Astrocyte (in vitro differentiated cells and primary cell): ENCODE measurements at regions not wholly inside any gene's neighbourhood (a gene's known extent, or its start where the extent isn't known, plus 50 kb on each side); places are given as distances from the start of the nearest gene placed in this dataset.

Experiments
- DNase-seq: peaks from one replicate; pipeline ENCODE4 v3.0.0-alpha.2; 2010; ENCODE audit warnings: low read depth
- FAIRE-seq: peaks from 2 replicates; lab custom pipeline; 2011; peaks lifted over from hg19 to GRCh38; lab: Jason Lieb, UNC
- H2AFZ ChIP-seq: 2 replicates; pipeline ENCODE4 v1.6.0; 2012; ENCODE audit warnings: low read depth, low read length, inconsistent platforms
- H3K27ac ChIP-seq: 2 replicates; pipeline ENCODE4 v1.5.1; 2011; ENCODE audit warnings: low read depth, low read length, inconsistent platforms
- H3K27me3 ChIP-seq: 2 replicates; pipeline ENCODE4 v1.6.0; 2011; ENCODE audit warnings: low read length, inconsistent platforms; ENCODE audit not compliant: insufficient read depth
- H3K36me3 ChIP-seq: 2 replicates; pipeline ENCODE4 v1.5.1; 2011; ENCODE audit warnings: low read length, inconsistent platforms; ENCODE audit not compliant: insufficient read depth
- H3K4me1 ChIP-seq: 2 replicates; pipeline ENCODE4 v1.5.1; 2011; ENCODE audit warnings: low read length, inconsistent platforms; ENCODE audit not compliant: insufficient read depth
- H3K4me2 ChIP-seq: 2 replicates; pipeline ENCODE4 v1.6.0; 2012; ENCODE audit warnings: low read length, inconsistent platforms
- H3K4me3 ChIP-seq: 2 replicates; pipeline ENCODE4 v1.5.1; 2011; ENCODE audit warnings: low read depth, mild to moderate bottlenecking, low read length, inconsistent platforms; ENCODE audit not compliant: insufficient read depth
- H3K79me2 ChIP-seq: 2 replicates; pipeline ENCODE4 v1.6.0; 2012; ENCODE audit warnings: mild to moderate bottlenecking, low read length, inconsistent platforms; ENCODE audit not compliant: insufficient read depth
- H3K9ac ChIP-seq: 2 replicates; pipeline ENCODE4 v1.6.0; 2012; ENCODE audit warnings: mild to moderate bottlenecking, low read length, inconsistent platforms
- H3K9me3 ChIP-seq: 2 replicates; pipeline ENCODE4 v1.5.1; 2012; ENCODE audit warnings: low read depth, mild to moderate bottlenecking, low read length, inconsistent platforms; ENCODE audit not compliant: insufficient read depth
- H4K20me1 ChIP-seq: 2 replicates; pipeline ENCODE4 v1.6.0; 2012; ENCODE audit warnings: low read length, inconsistent platforms; ENCODE audit not compliant: insufficient read depth
- H3K27ac Mint-ChIP-seq: one replicate; pipeline ENCODE4 v1.8.0; 2021; ENCODE audit warnings: mild to moderate bottlenecking, mixed read lengths; ENCODE audit not compliant: unreplicated experiment
- H3K27me3 Mint-ChIP-seq: one replicate; pipeline ENCODE4 v1.8.0; 2021; ENCODE audit warnings: low read depth, mixed read lengths; ENCODE audit not compliant: unreplicated experiment
- H3K36me3 Mint-ChIP-seq: one replicate; pipeline ENCODE4 v1.8.0; 2021; ENCODE audit warnings: low read depth, mixed read lengths; ENCODE audit not compliant: unreplicated experiment
- H3K4me1 Mint-ChIP-seq: one replicate; pipeline ENCODE4 v1.8.0; 2021; ENCODE audit warnings: low read depth, mixed read lengths; ENCODE audit not compliant: unreplicated experiment
- H3K4me3 Mint-ChIP-seq: one replicate; pipeline ENCODE4 v1.8.0; 2021; ENCODE audit warnings: mild to moderate bottlenecking, moderate library complexity, mixed read lengths; ENCODE audit not compliant: unreplicated experiment
- H3K9me3 Mint-ChIP-seq: one replicate; pipeline ENCODE4 v1.8.0; 2021; ENCODE audit warnings: mild to moderate bottlenecking, mixed read lengths; ENCODE audit not compliant: unreplicated experiment
- CTCF ChIP-seq: IDR thresholded peaks from 2 replicates; pipeline ENCODE4 v1.5.1; 2011; ENCODE audit warnings: low read depth, mild to moderate bottlenecking, inconsistent platforms, low read length, moderate library complexity; ENCODE audit not compliant: insufficient read depth
- EZH2 ChIP-seq: IDR thresholded peaks from 2 replicates; pipeline ENCODE4 v1.6.1; 2012; ENCODE audit warnings: mild to moderate bottlenecking, low read length, inconsistent platforms; ENCODE audit not compliant: insufficient read depth

DNA sequence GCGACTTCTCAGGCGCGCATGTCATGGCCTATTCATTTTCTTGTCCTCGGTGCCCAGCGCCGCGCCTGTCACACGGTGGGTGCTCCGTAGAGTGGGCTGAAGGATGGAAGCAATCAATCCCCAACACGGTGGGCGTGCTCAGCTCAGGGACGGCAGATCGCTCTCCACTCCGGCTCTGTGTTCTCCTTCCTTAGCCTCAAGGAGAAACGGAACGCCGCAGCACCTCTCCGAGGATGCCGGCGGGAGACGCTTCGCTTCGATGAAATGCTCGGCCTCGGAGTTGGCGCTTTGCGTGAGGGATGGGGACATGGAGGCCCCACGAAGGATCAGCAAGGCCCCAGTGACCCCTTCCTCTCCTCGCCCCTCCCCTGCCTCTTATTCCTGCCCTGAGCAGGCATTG is 199.5 kb downstream of the C9orf50 start:
- H4K20me1 ChIP-seq: no peaks in the 10 kb centered on the region
- no peaks in the 10 kb centered on the region for H3K79me2 ChIP-seq
- no peaks in the 10 kb centered on the region for H3K9me3 ChIP-seq
- H3K4me1 ChIP-seq: peaks cover 2% of the 10 kb centered on the region
- no peak overlapping the region for H2AFZ ChIP-seq
- H3K9ac ChIP-seq: no peak overlapping the region
- Mint-ChIP-seq H3K36me3 (no peaks in the 10 kb centered on the region), H3K27me3 (peaks cover 22% of the 10 kb centered on the region), H3K9me3 (no peaks in the 10 kb centered on the region), H3K27ac (peak overlapping the region; percentile 34), H3K4me3 (no peak overlapping the region), H3K4me1 (peaks cover 16% of the 10 kb centered on the region)
- no peak overlapping the region for H3K27ac ChIP-seq
- H3K4me3 ChIP-seq: no peak overlapping the region
- TF ChIP-seq EZH2 (no peak), CTCF (no peak)
- H3K4me2 ChIP-seq: no peak overlapping the region
- FAIRE-seq: no peak
- H3K27me3 ChIP-seq: no peaks in the 10 kb centered on the region
- H3K36me3 ChIP-seq: no peaks in the 10 kb centered on the region
- DNase-seq: no peak

- peaks cover 2% of the 10 kb centered on the region for H3K4me1 ChIP-seq
Observed at GRCh38 chr9:129420721-129421120, 200.2 kb downstream of the C9orf50 start.

More at GRCh38 chr9:129420721-129421120, 200.2 kb downstream of the C9orf50 start:
- Histone ChIP-seq H3K27ac (no peak overlapping the region), H3K4me2 (no peak overlapping the region), H3K36me3 (no peaks in the 10 kb centered on the region), H3K9me3 (no peaks in the 10 kb centered on the region), H3K4me3 (no peak overlapping the region), H3K79me2 (no peaks in the 10 kb centered on the region), H3K27me3 (no peaks in the 10 kb centered on the region), H2AFZ (no peak overlapping the region), H3K9ac (no peak overlapping the region), H4K20me1 (no peaks in the 10 kb centered on the region)
- no peak overlapping the region for H3K4me3 Mint-ChIP-seq
- no peaks in the 10 kb centered on the region for H3K36me3 Mint-ChIP-seq
- H3K9me3 Mint-ChIP-seq: no peaks in the 10 kb centered on the region
- FAIRE-seq (no peak), DNase-seq (no peak)
- H3K27ac Mint-ChIP-seq: no peak overlapping the region
- peaks cover 16% of the 10 kb centered on the region for H3K27me3 Mint-ChIP-seq
- TF ChIP-seq EZH2: no peak
- no peak for TF ChIP-seq CTCF
- peaks cover 16% of the 10 kb centered on the region for H3K4me1 Mint-ChIP-seq
